ENCODE measurements at regions not wholly inside any gene's neighbourhood (a gene's known extent, or its start where the extent isn't known, plus 50 kb on each side); places are given as distances from the start of the nearest gene placed in this dataset.

GRCh38 chr22:25490896-25491295, 73.6 kb upstream of the GRK3 start:
- TF ChIP-seq POLR2A (IDR thresholded peaks at IDR 0.05), result no peak
- no peak for TF ChIP-seq CTCF (IDR thresholded peaks at IDR 0.05)
- no peak for TF ChIP-seq EP300 (IDR thresholded peaks at IDR 0.05)
- no peak for TF ChIP-seq POLR2AphosphoS5 (IDR thresholded peaks at IDR 0.05)
- WGBS, 2 donors (ENCODE audit: low coverage in 1 of 2), result 86 to 90% methylated on average over 5 of the region's 5 CpGs
- Histone ChIP-seq H3K4me1 (peaks cover 0 to 18% (median 0%) of the 10 kb centered on the region in 3 donors), H3K9me3 (no peaks in the 10 kb centered on the region), H3K27me3 (no peaks in the 10 kb centered on the region), H3K4me3 (no peak overlapping the region), H3K27ac (no peak overlapping the region), H3K36me3 (no peaks in the 10 kb centered on the region)
- ATAC-seq, result no peak

DNA sequence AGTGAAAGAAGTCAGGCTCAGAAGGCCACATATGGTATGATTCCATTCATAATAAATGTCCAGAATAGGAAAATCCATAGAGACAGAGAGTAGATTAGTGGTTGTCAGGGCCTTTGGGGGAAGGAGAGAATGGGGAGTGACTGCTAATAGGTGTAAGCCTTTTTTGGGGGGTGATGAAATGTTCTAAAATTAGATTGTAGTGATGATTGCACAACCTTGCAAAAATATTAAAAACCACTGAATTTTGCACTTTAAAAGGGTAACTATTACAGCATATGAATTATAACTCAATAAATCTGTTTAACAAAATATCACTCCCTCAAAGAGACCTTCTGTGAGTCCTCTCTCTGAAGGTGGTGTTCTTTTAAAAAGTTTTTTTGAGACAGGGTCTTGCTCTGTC, 72.3 kb upstream of the GRK3 start:
- TF ChIP-seq CTCF (IDR thresholded peaks at IDR 0.05) (no peak), POLR2A (IDR thresholded peaks at IDR 0.05) (no peak), EP300 (IDR thresholded peaks at IDR 0.05) (no peak), POLR2AphosphoS5 (IDR thresholded peaks at IDR 0.05) (no peak)
- ATAC-seq, result no peak
- H3K27ac ChIP-seq, result no peak overlapping the region

DNA sequence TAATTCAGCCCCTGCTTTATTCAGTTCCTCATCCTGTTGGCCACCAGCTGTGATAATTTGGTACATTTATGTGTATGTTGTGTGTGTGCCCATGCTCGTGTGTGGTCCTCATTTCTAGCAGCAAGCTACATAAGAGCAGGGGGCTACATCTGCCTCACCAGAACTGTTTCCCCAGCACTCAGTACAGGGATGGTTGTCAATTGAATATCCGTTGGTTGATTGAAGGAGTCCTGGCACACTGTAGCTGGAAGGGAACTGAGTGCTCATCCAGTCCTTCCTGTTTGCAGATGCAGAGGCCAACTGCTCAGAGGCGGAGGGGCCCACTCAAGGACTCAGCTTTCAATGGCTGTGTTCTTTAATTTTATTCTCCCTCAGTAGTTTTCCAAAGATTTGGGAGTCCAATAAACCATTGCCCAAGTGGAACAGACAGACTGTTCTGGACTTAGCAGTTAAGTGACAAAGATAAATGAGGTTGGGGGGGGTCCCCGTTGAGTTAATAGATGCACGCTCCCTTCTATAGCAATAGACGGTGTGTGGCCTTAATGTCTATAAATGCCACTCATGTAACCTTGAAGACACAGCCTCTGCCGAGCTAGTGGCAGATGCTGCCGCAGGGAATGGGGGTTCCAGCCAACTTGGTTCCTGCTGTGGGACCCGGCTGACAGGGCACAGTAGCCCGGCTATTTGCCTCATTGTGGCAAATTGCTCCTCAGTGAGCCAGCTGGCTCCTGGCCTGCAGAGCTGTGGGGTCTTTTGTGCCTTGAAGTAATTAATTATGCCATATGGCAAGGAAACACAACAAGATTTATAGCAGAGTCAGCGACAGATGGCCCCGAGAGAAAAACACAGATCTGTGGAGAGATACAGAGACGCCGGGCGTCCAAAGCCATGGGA, 71.4 kb upstream of the GRK3 start:
- WGBS, 2 donors (ENCODE audit: low coverage in 1 of 2), result 73 to 85% methylated on average over 7 to 12 of the region's 15 CpGs

More for the DNA sequence above, 72.3 kb upstream of the GRK3 start:
- no peak overlapping the region for H3K4me3 ChIP-seq
- H3K27me3 ChIP-seq, result no peaks in the 10 kb centered on the region
- H3K9me3 ChIP-seq, result no peaks in the 10 kb centered on the region
- peaks cover 0 to 22% (median 0%) of the 10 kb centered on the region in 3 donors for H3K4me1 ChIP-seq
- H3K36me3 ChIP-seq, result no peaks in the 10 kb centered on the region

DNA sequence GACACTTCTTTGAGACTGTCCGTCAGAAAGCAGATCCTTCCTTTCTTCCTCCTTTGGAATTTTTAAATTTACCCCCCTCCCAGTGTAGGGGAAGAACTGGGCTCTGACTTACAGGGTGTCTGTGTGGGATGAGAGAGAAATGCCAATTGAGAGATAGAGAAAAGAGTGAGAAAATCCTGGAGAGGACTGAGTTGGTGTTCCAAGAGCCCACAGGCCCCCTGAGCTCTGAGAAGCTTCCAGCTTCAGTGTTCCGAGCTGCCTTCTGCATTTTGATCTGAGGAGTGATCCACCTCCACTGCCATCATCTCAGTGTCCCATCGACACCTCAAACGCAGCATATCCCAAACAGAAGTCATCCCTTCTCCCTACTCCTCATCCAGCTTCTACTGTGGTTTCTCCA, 70.7 kb upstream of the GRK3 start:
- H3K36me3 ChIP-seq, result no peaks in the 10 kb centered on the region
- H3K4me1 ChIP-seq, result peaks cover 0 to 14% (median 0%) of the 10 kb centered on the region in 3 donors
- no peak overlapping the region for H3K4me3 ChIP-seq
- no peak overlapping the region for H3K27ac ChIP-seq
- WGBS, 2 donors (ENCODE audit: low coverage in 1 of 2), result 83 to 91% methylated on average over 3 to 4 of the region's 4 CpGs
- ATAC-seq, result no peak
- TF ChIP-seq POLR2A (IDR thresholded peaks at IDR 0.05), result no peak
- TF ChIP-seq POLR2AphosphoS5 (IDR thresholded peaks at IDR 0.05), result no peak
- no peak for TF ChIP-seq EP300 (IDR thresholded peaks at IDR 0.05)
- TF ChIP-seq CTCF (IDR thresholded peaks at IDR 0.05), result no peak
- H3K27me3 ChIP-seq, result no peaks in the 10 kb centered on the region
- H3K9me3 ChIP-seq, result no peaks in the 10 kb centered on the region

More for the DNA sequence above, 71.4 kb upstream of the GRK3 start:
- H3K36me3 ChIP-seq, result no peaks in the 10 kb centered on the region
- no peak for ATAC-seq
- no peaks in the 10 kb centered on the region for H3K9me3 ChIP-seq
- no peak overlapping the region for H3K4me3 ChIP-seq
- no peak overlapping the region for H3K27ac ChIP-seq
- no peak for TF ChIP-seq EP300 (IDR thresholded peaks at IDR 0.05)
- TF ChIP-seq POLR2AphosphoS5 (IDR thresholded peaks at IDR 0.05), result no peak
- no peak for TF ChIP-seq POLR2A (IDR thresholded peaks at IDR 0.05)
- no peak for TF ChIP-seq CTCF (IDR thresholded peaks at IDR 0.05)
- peaks cover 0 to 21% (median 0%) of the 10 kb centered on the region in 3 donors for H3K4me1 ChIP-seq
- no peaks in the 10 kb centered on the region for H3K27me3 ChIP-seq

DNA sequence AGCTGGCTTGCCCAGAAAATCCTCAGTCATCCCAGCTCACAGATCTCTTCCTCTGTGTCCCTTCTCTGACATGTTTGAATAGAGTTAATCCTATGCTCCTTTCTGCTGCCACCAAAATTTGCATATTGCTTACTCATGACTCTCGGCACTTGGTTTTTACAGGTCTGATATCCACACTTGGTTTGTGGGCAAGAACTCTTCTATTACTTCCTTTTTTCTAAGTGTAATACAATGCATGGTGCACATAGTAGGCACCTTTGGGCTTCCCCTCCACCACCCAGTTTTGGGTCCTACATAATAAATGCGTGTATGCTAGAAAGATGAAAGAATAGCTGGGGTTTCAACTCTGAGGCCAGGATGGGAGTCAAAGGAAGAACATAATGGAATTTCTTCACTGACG, 69.7 kb upstream of the GRK3 start:
- TF ChIP-seq POLR2A (IDR thresholded peaks at IDR 0.05) (no peak), POLR2AphosphoS5 (IDR thresholded peaks at IDR 0.05) (no peak), CTCF (IDR thresholded peaks at IDR 0.05) (no peak), EP300 (IDR thresholded peaks at IDR 0.05) (no peak)
- no peak for ATAC-seq
- Histone ChIP-seq H3K9me3 (no peaks in the 10 kb centered on the region), H3K4me3 (no peak overlapping the region), H3K27ac (no peak overlapping the region), H3K4me1 (peaks cover 0 to 8% (median 0%) of the 10 kb centered on the region in 3 donors), H3K36me3 (no peaks in the 10 kb centered on the region), H3K27me3 (no peaks in the 10 kb centered on the region)
- WGBS, 2 donors (ENCODE audit: low coverage in 1 of 2), result 67 to 100% methylated on average over 3 of the region's 3 CpGs

Data from gastroesophageal sphincter (tissue), 4 donors.